ENCODE measurements at regions not wholly inside any gene's neighbourhood (a gene's known extent, or its start where the extent isn't known, plus 50 kb on each side); places are given as distances from the start of the nearest gene placed in this dataset.

GRCh38 chr4:156496797-156497196, 474.8 kb downstream of the PDGFC start:
- peak; percentile 94 for DNase-seq (ENCODE audit: low read depth)

DNA sequence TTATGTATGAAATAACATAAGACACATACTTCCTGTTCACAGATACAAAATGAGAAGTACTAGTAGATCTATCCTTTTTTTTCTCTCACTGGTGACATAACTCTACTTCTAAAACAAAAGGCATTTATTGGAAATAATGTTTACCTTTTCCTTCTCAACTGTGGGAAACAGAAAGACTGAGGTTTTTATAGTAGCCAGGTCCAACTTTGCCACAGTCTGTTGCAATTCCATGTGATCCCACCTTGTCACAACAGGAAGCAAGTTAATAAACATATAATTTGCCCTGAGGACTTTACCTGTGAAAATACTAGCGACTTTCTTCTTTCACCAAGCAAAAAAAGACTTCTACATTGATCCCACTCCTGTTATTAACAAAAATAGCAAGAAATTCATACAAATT, 475.8 kb downstream of the PDGFC start:
- DNase-seq (ENCODE audit: low read depth) = no peak

- DNase-seq (ENCODE audit: low read depth) = peak; percentile 39
These were observed 476.5 kb downstream of the PDGFC start for GRCh38 chr4:156495091-156495490.

DNA sequence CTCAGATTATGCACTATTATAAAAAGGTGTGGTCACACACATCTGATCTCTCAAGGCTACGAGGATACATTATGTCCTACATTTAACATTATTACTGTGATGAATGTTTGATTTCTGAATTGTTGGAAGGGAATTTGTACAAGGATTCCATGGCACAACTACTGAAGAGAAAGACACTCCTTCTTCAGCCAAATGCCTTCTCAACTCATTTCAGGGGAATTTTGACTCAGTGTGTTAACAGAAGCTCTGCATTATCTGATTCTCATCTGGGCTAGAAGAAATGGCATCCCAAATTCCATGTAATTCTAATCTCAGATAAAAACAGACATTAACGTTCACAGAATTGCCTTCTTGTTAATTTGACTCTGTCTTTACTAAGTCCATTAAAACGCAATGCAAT, 477.7 kb downstream of the PDGFC start:
- peak; percentile 63 for DNase-seq (ENCODE audit: low read depth)

- DNase-seq (ENCODE audit: low read depth) = no peak
These were observed 484.5 kb downstream of the PDGFC start for GRCh38 chr4:156487107-156487506.

DNA sequence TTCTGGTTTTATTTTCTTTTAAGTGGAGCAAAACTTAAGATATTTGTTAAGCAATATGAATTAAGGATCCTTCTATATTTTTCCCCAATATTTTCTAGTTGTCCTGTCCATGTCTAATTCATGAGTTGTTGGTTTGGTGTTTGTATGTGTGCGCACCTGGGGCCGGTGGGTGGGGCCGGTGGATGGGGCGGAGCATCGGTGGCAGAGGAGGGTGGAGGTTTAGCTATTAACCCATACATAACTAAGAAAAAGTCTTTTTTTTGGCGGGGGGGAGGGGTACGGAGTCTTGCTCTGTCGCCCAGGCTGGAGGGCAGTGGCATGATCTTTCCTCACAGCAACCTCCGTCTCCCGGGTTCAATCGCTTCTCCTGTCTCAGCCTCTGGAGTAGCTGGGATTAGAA, 489.8 kb downstream of the PDGFC start:
- no peak for DNase-seq (ENCODE audit: low read depth)

GRCh38 chr4:156477636-156478035, 494.0 kb downstream of the PDGFC start:
- no peak for DNase-seq (ENCODE audit: low read depth)

DNA sequence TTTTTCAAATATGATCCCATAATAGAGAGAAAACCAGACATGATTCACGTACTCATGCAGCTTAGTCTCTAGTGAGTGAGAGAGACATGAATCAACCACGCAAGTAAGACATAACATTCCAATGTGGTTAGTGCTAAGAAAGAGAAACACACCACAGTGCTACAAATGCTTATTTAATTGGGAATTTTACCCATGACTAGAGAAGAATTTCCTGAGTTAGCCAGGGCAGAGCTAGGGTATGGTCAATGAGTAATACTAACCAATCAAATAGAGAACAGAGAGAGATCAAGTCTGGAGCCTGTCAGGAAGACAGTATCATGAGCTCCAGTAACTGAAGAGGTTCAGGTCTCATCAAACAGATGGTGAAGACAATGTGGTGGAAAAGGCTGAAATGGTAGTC, 495.2 kb downstream of the PDGFC start:
- DNase-seq (ENCODE audit: low read depth) = peak; percentile 98

- peak; percentile 78 for DNase-seq (ENCODE audit: low read depth)
These were observed 496.3 kb downstream of the PDGFC start for GRCh38 chr4:156475322-156475721.

GRCh38 chr4:156473151-156473550, 498.4 kb downstream of the PDGFC start:
- DNase-seq (ENCODE audit: low read depth) = no peak

DNA sequence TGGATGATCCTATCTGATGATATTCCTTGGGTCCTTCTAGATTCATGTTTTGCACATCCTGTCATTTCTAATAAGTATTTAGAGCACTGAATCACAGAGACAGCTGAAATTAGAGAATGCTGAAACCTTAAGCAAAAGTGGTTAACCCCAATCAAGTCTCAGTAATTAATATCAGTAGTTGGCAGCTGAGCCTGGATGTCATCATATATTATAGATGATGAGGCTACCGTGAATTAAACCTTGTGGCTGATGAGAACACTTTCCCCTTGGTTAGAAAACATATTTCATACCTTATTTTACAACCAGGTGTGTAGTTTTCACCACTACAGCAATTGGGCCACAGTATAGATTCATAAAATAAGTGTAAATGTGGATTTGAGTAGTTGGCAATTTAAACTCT, 499.0 kb downstream of the PDGFC start:
- no peak for DNase-seq (ENCODE audit: low read depth)

- DNase-seq (ENCODE audit: low read depth) = no peak
These were observed 505.9 kb upstream of the CTSO start for GRCh38 chr4:156459584-156459983.

- DNase-seq (ENCODE audit: low read depth) = no peak
These were observed 503.2 kb upstream of the CTSO start for GRCh38 chr4:156456830-156457229.

DNA sequence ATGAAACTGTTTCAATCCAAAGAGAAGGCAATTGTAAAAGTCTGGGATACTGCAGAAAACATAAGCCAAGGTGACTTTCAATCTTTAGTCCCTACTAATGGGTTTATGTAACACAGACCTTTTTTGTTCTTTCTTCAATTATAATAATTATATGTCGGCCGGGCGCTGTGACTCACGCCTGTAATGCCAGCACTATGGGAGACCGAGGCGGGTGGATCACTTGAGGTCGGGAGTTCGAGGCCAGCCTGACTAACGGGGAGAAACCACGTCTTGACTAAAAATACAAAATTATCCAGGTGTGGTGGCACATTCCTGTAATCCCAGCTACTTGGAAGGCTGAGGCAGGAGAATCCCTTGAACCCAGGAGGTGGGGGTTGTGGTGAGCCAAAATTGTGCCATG, 489.8 kb upstream of the CTSO start:
- DNase-seq (ENCODE audit: low read depth) = no peak

- peak; percentile 5 for DNase-seq (ENCODE audit: low read depth)
These were observed 489.2 kb upstream of the CTSO start for GRCh38 chr4:156442912-156443311.

DNA sequence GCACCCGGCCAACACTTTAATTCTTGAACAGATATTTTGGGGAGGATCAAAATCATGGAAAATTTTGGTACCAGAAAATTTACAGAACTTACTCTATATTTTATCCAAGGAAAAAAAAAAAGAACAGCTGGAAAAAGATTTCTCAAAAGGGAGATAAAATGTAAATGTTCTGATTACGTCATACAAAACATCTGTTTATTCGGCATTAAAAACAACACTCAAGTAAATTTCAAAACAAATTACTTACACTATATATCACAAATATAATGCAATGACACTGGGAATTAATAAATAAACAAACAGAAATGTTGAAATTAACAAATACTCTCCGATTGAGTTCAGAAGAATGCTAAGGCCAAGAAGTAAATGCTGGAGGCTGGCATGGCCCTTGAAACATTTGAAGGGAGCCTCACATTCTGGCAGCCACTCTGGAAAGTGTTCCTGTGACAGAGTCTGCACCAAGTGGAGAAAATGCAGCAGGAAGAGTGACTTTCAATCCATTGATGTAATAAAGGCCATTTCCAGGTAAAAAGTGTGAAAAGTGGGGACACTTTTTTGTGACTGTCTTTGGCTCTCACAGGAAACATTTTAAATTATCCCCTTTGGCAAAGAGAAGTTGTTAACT, 486.0 kb upstream of the CTSO start:
- DNase-seq (ENCODE audit: low read depth) = no peak

DNA sequence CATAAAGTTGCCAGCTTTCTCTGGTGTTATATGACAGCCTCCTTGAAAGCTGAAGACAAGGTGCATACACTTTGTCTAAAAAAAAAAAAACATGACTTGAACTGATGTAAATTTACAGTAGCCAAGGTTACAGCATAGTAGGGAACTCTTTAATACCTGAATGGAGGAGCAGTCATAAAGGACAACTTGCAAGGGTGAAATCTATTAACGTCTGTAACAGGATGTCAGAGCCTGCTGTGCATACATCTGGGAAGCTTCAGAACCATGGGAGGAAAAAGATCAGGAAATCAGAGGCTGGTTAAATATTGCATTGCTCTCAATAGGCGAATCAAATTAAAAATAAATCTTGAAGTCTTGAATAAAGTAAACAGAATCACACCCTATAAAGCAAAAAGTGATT, 484.0 kb upstream of the CTSO start:
- DNase-seq (ENCODE audit: low read depth) = no peak

DNA sequence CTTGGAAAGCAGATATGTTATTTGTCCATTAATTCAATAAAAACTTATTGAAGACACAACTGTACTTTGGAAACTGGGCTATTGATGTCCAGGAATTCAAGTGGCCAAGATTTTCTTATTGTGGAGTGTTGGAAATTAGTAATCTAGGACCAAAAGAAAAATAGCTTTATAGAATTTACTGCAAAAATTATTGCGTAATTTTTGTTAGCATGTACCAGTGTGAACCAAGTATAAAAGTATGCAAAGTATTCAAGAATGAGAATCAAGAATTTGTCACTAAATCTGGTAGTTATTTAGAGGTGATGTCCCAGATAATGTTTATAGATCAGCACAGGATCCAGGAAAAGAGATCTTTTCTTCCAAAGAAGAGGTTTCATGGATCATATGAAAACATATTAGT, 468.9 kb upstream of the CTSO start:
- DNase-seq (ENCODE audit: low read depth) = peak; percentile 27

DNA sequence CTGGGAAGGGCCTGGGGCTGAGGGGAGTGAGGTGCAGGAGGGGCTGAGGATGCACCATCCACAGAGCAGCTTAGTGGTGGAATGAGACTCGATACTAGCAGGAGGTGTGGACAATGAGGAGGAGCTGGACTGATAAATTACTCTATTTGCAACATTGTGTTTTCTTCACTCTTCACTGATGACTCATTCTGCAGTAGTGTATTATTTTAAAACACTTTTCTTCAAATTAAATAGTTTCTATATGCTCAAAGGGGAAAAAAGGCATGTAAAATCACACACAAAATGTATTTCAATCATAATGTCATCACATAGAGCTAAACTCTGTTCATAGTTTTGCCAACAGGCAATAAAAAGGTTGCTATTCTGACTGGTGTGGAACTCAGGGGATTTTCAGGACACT, 467.0 kb upstream of the CTSO start:
- DNase-seq (ENCODE audit: low read depth) = peak; percentile 4

DNA sequence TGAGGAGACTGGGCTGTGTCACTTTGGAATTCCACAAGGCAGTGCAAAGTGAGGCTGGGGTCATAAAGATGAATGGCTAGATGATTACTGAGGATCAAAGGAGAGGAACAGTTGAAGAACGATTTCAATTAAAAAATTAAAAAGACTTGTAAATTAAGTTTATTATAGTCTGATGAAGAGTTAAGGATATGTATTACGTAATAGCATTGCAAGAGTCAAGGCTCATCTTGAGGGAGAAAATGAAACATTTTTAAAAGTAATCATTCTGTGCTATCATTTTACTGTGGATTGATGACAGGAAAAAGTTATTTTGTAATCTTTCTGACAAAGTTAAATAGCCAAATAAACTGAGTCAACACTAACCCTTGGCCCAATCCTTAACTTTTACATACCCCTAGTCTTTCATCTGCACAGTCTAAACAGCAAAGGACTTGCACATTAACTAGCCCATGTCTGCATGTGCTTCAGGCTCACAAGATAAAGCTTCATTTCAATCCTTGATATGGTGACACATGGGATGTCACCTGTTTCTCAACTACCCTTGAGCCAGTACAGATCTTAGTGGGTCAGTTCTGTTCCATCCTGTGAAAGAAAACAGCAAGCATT, 465.5 kb upstream of the CTSO start:
- peak; percentile 3 for DNase-seq (ENCODE audit: low read depth)

- no peak for DNase-seq (ENCODE audit: low read depth)
These were observed 460.7 kb upstream of the CTSO start for GRCh38 chr4:156414406-156414805.

GRCh38 chr4:156413239-156414135, 459.8 kb upstream of the CTSO start:
- no peak for DNase-seq (ENCODE audit: low read depth)

DNA sequence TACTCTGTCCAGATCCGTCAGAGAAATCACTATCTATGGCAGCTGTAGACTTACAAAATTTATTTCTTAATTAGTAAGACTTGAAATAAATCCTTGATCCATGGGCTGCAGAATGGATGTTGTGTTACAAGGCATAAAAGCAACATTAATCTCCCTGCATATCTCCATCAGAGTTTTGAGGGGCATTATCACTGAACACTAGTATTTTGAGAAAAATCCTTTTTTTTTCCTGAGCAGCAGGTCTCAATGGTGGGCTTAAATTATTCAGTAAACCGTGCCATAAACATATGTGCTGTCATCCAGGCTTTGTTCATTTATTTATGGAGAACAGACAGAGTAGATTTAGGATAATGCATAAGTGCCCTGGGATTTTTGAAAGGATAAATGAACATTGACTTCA, 457.9 kb upstream of the CTSO start:
- DNase-seq (ENCODE audit: low read depth) = no peak
